ENCODE measurements at regions not wholly inside any gene's neighbourhood (a gene's known extent, or its start where the extent isn't known, plus 50 kb on each side); places are given as distances from the start of the nearest gene placed in this dataset.

DNA sequence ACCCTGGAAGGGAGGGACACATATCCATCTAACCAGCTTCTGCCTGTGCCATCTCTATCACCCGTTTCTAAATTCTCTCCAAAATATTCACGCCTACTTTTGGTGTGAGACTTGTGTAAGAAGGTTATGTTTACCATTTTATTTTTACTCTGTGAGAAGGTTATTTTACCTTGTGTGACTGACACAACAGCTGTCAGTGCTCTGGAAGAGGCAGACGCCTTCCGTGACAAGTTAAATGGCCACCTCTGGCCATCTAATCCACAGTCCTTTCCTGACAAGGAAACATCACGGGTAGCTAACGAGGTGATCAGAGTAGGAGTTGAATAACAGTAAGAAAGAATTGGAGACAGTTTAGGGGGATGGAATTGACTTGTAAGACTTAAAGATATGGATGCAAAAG is 443.8 kb upstream of the PIK3R1 start:
- ATAC-seq (no peak), FAIRE-seq (no peak), DNase-seq (ENCODE audit: low read depth, low spot score) (no peak)
- no peaks in the 10 kb centered on the region; the same call in 2 of the 3 replicates for H3K9me3 ChIP-seq (replicated peaks; ENCODE audit: control insufficient read depth, insufficient read depth, low read length)
- no TSS peak for BruUV-seq (replicated peaks)
- TF ChIP-seq NFYB (IDR thresholded peaks at IDR 0.05; ENCODE audit: insufficient read depth, low read depth, low read length) (no peak), RUNX3 (IDR thresholded peaks at IDR 0.05; ENCODE audit: low read length) (no peak), SMAD1 (IDR thresholded peaks at IDR 0.05; ENCODE audit: low read depth, partially characterized antibody) (no peak), MYC (IDR thresholded peaks at IDR 0.05; ENCODE audit: insufficient read depth, insufficient read length, insufficient replicate concordance, low read length, severe bottlenecking) (no peak), ESRRA (IDR thresholded peaks at IDR 0.05; ENCODE audit: low read length) (no peak), TCF12 (IDR thresholded peaks at IDR 0.05; ENCODE audit: low read depth, low read length) (no peak), IRF4 (IDR thresholded peaks at IDR 0.05; ENCODE audit: low read depth, low read length) (no peak), YBX1 (IDR thresholded peaks at IDR 0.05) (no peak), SREBF1 (IDR thresholded peaks at IDR 0.05; ENCODE audit: low read length) (no peak), NFXL1 (IDR thresholded peaks at IDR 0.05; ENCODE audit: borderline replicate concordance) (no peak), MXI1 (IDR thresholded peaks at IDR 0.05; ENCODE audit: low read depth, low read length) (no peak), HDAC6 (IDR thresholded peaks at IDR 0.05; ENCODE audit: unreplicated experiment) (no peak)
- TF ChIP-seq, protein P1, sequence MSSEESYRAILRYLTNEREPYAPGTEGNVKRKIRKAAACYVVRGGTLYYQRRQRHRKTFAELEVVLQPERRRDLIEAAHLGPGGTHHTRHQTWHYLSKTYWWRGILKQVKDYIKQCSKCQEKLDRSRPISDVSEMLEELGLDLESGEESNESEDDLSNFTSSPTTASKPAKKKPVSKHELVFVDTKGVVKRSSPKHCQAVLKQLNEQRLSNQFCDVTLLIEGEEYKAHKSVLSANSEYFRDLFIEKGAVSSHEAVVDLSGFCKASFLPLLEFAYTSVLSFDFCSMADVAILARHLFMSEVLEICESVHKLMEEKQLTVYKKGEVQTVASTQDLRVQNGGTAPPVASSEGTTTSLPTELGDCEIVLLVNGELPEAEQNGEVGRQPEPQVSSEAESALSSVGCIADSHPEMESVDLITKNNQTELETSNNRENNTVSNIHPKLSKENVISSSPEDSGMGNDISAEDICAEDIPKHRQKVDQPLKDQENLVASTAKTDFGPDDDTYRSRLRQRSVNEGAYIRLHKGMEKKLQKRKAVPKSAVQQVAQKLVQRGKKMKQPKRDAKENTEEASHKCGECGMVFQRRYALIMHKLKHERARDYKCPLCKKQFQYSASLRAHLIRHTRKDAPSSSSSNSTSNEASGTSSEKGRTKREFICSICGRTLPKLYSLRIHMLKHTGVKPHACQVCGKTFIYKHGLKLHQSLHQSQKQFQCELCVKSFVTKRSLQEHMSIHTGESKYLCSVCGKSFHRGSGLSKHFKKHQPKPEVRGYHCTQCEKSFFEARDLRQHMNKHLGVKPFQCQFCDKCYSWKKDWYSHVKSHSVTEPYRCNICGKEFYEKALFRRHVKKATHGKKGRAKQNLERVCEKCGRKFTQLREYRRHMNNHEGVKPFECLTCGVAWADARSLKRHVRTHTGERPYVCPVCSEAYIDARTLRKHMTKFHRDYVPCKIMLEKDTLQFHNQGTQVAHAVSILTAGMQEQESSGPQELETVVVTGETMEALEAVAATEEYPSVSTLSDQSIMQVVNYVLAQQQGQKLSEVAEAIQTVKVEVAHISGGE (CRISPR knock-in tag; IDR thresholded peaks at IDR 0.05) = no peak
- TF ChIP-seq, protein P2, sequence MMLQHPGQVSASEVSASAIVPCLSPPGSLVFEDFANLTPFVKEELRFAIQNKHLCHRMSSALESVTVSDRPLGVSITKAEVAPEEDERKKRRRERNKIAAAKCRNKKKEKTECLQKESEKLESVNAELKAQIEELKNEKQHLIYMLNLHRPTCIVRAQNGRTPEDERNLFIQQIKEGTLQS (IDR thresholded peaks at IDR 0.05; ENCODE audit: borderline replicate concordance, extremely low read depth, low read depth, low read length) = no peak
- TF ChIP-seq, protein P3, sequence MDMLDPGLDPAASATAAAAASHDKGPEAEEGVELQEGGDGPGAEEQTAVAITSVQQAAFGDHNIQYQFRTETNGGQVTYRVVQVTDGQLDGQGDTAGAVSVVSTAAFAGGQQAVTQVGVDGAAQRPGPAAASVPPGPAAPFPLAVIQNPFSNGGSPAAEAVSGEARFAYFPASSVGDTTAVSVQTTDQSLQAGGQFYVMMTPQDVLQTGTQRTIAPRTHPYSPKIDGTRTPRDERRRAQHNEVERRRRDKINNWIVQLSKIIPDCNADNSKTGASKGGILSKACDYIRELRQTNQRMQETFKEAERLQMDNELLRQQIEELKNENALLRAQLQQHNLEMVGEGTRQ (IDR thresholded peaks at IDR 0.05; ENCODE audit: borderline replicate concordance, low read depth, low read length) = no peak
- H3K4me2 ChIP-seq (ENCODE audit: control insufficient read depth, insufficient read depth) = no peak overlapping the region
- CTCF ChIA-PET = no interaction called here
- intact Hi-C loops (cut with micrococcal nuclease; ENCODE audit: unreplicated experiment) = no loop called here
- H2AFZ ChIP-seq (ENCODE audit: control insufficient read depth, low read depth, low read length) = no peak overlapping the region
- H3K4me3 ChIP-seq = no peak overlapping the region
- RAD21 ChIA-PET (ENCODE audit: unreplicated experiment) = no interaction called here
- in situ Hi-C loops (cut with MboI) = no loop called here
- no peaks in the 10 kb centered on the region for H3K4me1 ChIP-seq (ENCODE audit: control insufficient read depth, insufficient read depth, low read length)
- H3K36me3 ChIP-seq (ENCODE audit: control insufficient read depth in 2 of 2, insufficient read depth in 2 of 2, low read length in 1 of 2) = no peaks in the 10 kb centered on the region
- POLR2A ChIA-PET = no interaction called here
- SMC1A ChIA-PET (ENCODE audit: uncharacterized antibody, unreplicated experiment) = no interaction called here
- no peaks in the 10 kb centered on the region for H3K27me3 ChIP-seq (replicated peaks in 1 of 2; ENCODE audit: control insufficient read depth in 2 of 2, insufficient read depth in 2 of 2, low read length in 1 of 2)
- 35% methylated on average over 6 of the region's 6 CpGs for WGBS (ENCODE audit: insufficient coverage, insufficient replicate concordance, low lambda C conversion rate, missing lambda C conversion rate)
- no peaks in the 10 kb centered on the region for H3K79me2 ChIP-seq (ENCODE audit: control insufficient read depth, insufficient read depth, low read length)
- no peak overlapping the region for H3K9ac ChIP-seq (ENCODE audit: control insufficient read depth, insufficient read depth, low read length)
- H3K27ac ChIP-seq (ENCODE audit: control insufficient read depth, insufficient read depth) = no peak overlapping the region
- H4K20me1 ChIP-seq (ENCODE audit: control insufficient read depth, insufficient read depth) = no peaks in the 10 kb centered on the region
